DOHH2 (cell line): ENCODE measurements at regions not wholly inside any gene's neighbourhood (a gene's known extent, or its start where the extent isn't known, plus 50 kb on each side); places are given as distances from the start of the nearest gene placed in this dataset.
"Not testable (repeated sequence)": the region's sequence is repeated elsewhere in the genome, so short reads cannot be mapped to it uniquely, and the experiment has no call there.

Experiments used
- H3F3A ChIP-seq: fragments of 200-600 bp; sonication (generic), shearing (Covaris generic); 2 replicates; pipeline ENCODE4 v1.6.0; 2016; ENCODE audit warnings: antibody characterized with exemption, mild to moderate bottlenecking; ENCODE audit not compliant: control insufficient read depth, insufficient read depth
- H3K27ac ChIP-seq: fragments of 200-600 bp; sonication (generic); 2 replicates; pipeline ENCODE4 v1.5.1; 2014; ENCODE audit warnings: low read depth, mild to moderate bottlenecking, low read length, moderate library complexity
- H3K27me3 ChIP-seq: fragments of 200-600 bp; sonication (generic); 2 replicates; pipeline ENCODE4 v1.6.1; 2014; ENCODE audit warnings: mild to moderate bottlenecking, low read length, mixed read lengths; ENCODE audit not compliant: control insufficient read depth
- H3K36me3 ChIP-seq: fragments of 200-600 bp; sonication (generic); 2 replicates; pipeline ENCODE4 v1.6.1; 2014; ENCODE audit warnings: mild to moderate bottlenecking, low read length, moderate library complexity, mixed read lengths; ENCODE audit not compliant: control insufficient read depth
- H3K4me1 ChIP-seq: fragments of 200-600 bp; sonication (generic); 2 replicates; pipeline ENCODE4 v1.6.1; 2014; ENCODE audit warnings: mild to moderate bottlenecking, low read length, mixed read lengths; ENCODE audit not compliant: control insufficient read depth
- H3K4me2 ChIP-seq: fragments of 200-600 bp; sonication (generic); 2 replicates; pipeline ENCODE4 v1.6.0; 2014; ENCODE audit warnings: mild to moderate bottlenecking, low read length, moderate library complexity
- H3K4me3 ChIP-seq: fragments of 200-600 bp; sonication (generic); 2 replicates; pipeline ENCODE4 v1.5.1; 2014; ENCODE audit warnings: mild to moderate bottlenecking, low read length, mixed read lengths
- H3K79me2 ChIP-seq: fragments of 200-600 bp; sonication (generic); 2 replicates; pipeline ENCODE4 v1.6.1; 2014; ENCODE audit warnings: mild to moderate bottlenecking, low read length, mixed read lengths; ENCODE audit not compliant: control insufficient read depth
- H3K9me2 ChIP-seq: fragments of 200-600 bp; sonication (generic); replicated peaks from 2 replicates; pipeline ENCODE4 v1.6.1; 2014; ENCODE audit warnings: mild to moderate bottlenecking, low read length, mixed read lengths; ENCODE audit not compliant: control insufficient read depth
- H3K9me3 ChIP-seq: fragments of 200-600 bp; sonication (generic); 2 replicates; pipeline ENCODE4 v1.6.1; 2014; ENCODE audit warnings: antibody characterized with exemption, low read length, mixed read lengths; ENCODE audit not compliant: control insufficient read depth, insufficient read depth
- H4K20me1 ChIP-seq: fragments of 200-600 bp; sonication (generic); 2 replicates; pipeline ENCODE4 v1.6.0; 2014; ENCODE audit warnings: low read depth, mild to moderate bottlenecking, antibody characterized with exemption, low read length, moderate library complexity; ENCODE audit not compliant: control insufficient read depth, insufficient read depth
- CTCF ChIP-seq: fragments of 200-600 bp; sonication (generic); IDR thresholded peaks from one replicate; pipeline ENCODE4 v1.5.1; 2014; ENCODE audit warnings: antibody characterized with exemption, mild to moderate bottlenecking, low read depth, low read length; ENCODE audit not compliant: poor library complexity, severe bottlenecking
- EZH2phosphoT487 ChIP-seq: fragments of 200-600 bp; sonication (generic); IDR thresholded peaks from 2 replicates; pipeline ENCODE4 v1.6.1; 2017; ENCODE audit warnings: borderline replicate concordance, mild to moderate bottlenecking, antibody characterized with exemption, low read length, moderate library complexity, mixed read lengths

GRCh38 chr17:51475730-51476129, 215.4 kb downstream of the UTP18 start:
- Histone ChIP-seq H3K4me2 (no peak overlapping the region), H3F3A (no peaks in the 10 kb centered on the region), H4K20me1 (no peaks in the 10 kb centered on the region), H3K36me3 (no peaks in the 10 kb centered on the region), H3K27ac (no peak overlapping the region), H3K9me2 (no peaks in the 10 kb centered on the region), H3K79me2 (no peaks in the 10 kb centered on the region), H3K9me3 (no peaks in the 10 kb centered on the region), H3K4me1 (no peaks in the 10 kb centered on the region), H3K4me3 (no peak overlapping the region), H3K27me3 (peaks cover 8% of the 10 kb centered on the region; the same call in 1 of the 2 replicates)
- TF ChIP-seq EZH2phosphoT487 (no peak), CTCF (no peak)

GRCh38 chr17:51479303-51479702, 219.0 kb downstream of the UTP18 start:
- Histone ChIP-seq H3K36me3 (no peaks in the 10 kb centered on the region), H3K9me3 (no peaks in the 10 kb centered on the region), H3F3A (no peaks in the 10 kb centered on the region), H4K20me1 (no peaks in the 10 kb centered on the region), H3K4me1 (no peaks in the 10 kb centered on the region), H3K27me3 (0 out of 2 replicates have a peak, but pooled peaks cover under 1% of the 10 kb centered on the region), H3K79me2 (no peaks in the 10 kb centered on the region), H3K9me2 (no peaks in the 10 kb centered on the region), H3K4me3 (no peak overlapping the region), H3K4me2 (no peak overlapping the region), H3K27ac (no peak overlapping the region)
- TF ChIP-seq EZH2phosphoT487 = no peak
- no peak for TF ChIP-seq CTCF

- H3K4me3 ChIP-seq = no peak overlapping the region
- no peak overlapping the region for H3K4me2 ChIP-seq
- no peaks in the 10 kb centered on the region for H4K20me1 ChIP-seq
- TF ChIP-seq EZH2phosphoT487 = no peak
- no peak for TF ChIP-seq CTCF
- no peaks in the 10 kb centered on the region for H3K9me2 ChIP-seq
- no peaks in the 10 kb centered on the region for H3K36me3 ChIP-seq
- H3K27ac ChIP-seq = no peak overlapping the region
- H3F3A ChIP-seq = no peaks in the 10 kb centered on the region
- no peaks in the 10 kb centered on the region for H3K79me2 ChIP-seq
- H3K4me1 ChIP-seq = no peaks in the 10 kb centered on the region
- no peaks in the 10 kb centered on the region for H3K9me3 ChIP-seq
- no peaks in the 10 kb centered on the region for H3K27me3 ChIP-seq
These were observed 221.0 kb downstream of the UTP18 start for GRCh38 chr17:51481370-51481769.

GRCh38 chr17:51482248-51482647, 221.9 kb downstream of the UTP18 start:
- H3K9me2 ChIP-seq, H3K9me3 ChIP-seq, H3K79me2 ChIP-seq, H3K36me3 ChIP-seq, H4K20me1 ChIP-seq, H3K4me1 ChIP-seq, H3K4me2 ChIP-seq, H3K27ac ChIP-seq, H3F3A ChIP-seq, H3K4me3 ChIP-seq, H3K27me3 ChIP-seq: not testable (repeated sequence)
